22Rv1 (cell line): ENCODE measurements at regions not wholly inside any gene's neighbourhood (a gene's known extent, or its start where the extent isn't known, plus 50 kb on each side); places are given as distances from the start of the nearest gene placed in this dataset.

Source experiments
- H3K27ac ChIP-seq: fragments of 450-650 bp; 2 replicates; pipeline ENCODE4 v1.5.1; 2017
- ZFX ChIP-seq: fragments of 450-650 bp; IDR thresholded peaks from 2 replicates; pipeline ENCODE4 v1.6.1; 2017; ENCODE audit warnings: antibody characterized with exemption, borderline replicate concordance
- TF ChIP-seq, protein P1 (sequence below): fragments of 450-650 bp; IDR thresholded peaks from 2 replicates; pipeline ENCODE4 v1.5.1; 2017; ENCODE audit warnings: mild to moderate bottlenecking

DNA sequence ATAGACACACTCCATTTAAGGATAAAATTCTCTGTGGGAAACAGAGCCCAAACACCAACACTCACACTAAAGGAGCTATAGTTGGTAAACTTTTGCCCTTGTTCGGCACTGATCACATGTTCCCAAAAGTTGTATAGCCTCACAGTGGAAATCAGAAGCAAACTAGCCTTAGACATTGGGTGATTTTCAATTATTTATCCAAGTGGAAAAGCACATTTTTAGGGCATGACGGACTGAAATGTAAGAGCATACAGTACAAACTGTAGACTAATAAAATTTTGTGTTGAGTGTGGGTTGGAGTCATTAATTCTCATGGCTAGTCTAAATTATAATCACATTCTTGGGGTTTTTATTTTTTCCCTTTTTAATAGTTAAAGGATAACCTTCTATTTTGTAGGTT, 202.4 kb downstream of the MOXD1 start:
- H3K27ac ChIP-seq: no peak overlapping the region
- no peak for TF ChIP-seq ZFX
- TF ChIP-seq, protein P1, sequence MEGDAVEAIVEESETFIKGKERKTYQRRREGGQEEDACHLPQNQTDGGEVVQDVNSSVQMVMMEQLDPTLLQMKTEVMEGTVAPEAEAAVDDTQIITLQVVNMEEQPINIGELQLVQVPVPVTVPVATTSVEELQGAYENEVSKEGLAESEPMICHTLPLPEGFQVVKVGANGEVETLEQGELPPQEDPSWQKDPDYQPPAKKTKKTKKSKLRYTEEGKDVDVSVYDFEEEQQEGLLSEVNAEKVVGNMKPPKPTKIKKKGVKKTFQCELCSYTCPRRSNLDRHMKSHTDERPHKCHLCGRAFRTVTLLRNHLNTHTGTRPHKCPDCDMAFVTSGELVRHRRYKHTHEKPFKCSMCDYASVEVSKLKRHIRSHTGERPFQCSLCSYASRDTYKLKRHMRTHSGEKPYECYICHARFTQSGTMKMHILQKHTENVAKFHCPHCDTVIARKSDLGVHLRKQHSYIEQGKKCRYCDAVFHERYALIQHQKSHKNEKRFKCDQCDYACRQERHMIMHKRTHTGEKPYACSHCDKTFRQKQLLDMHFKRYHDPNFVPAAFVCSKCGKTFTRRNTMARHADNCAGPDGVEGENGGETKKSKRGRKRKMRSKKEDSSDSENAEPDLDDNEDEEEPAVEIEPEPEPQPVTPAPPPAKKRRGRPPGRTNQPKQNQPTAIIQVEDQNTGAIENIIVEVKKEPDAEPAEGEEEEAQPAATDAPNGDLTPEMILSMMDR: no peak

DNA sequence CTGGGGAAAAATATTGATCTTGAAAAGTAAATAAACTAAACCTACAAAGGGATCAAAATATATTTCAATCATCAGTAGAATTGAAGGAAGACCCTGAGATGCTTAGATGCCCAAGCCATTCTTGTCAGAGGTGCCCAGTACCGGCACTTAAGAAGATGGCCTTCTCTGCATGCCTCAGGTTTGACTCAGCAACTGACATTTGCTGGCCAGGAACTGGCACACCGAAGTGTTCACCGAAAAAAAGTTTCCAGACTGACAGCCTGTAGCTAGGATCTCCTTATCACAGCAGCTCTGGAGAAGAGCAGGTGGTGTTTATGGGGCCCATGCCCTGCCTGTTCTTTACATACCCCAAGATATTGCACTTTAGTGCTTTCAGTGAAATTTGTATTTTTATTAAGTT, 203.2 kb downstream of the MOXD1 start:
- no peak for TF ChIP-seq ZFX
- TF ChIP-seq, protein P1: no peak
- H3K27ac ChIP-seq: no peak overlapping the region

DNA sequence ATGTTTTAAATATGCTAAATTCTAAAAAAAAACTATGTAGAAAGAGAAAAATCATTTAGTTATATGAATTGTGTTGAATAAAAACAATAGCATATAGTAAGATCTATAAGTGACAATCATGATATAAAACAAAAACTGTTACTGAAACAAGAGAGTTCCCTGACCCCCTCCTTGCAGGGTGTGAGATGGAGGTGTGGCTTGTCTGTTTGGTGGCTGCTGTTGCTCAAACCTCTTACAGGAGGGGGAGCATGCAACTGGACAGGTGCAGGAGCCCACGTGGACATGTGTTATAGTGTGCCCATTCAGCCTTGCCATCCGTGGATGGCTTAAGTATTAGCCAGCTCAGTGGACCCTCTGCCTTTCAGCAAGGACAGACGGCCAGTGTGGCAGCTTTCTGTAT, 206.7 kb downstream of the MOXD1 start:
- H3K27ac ChIP-seq: no peak overlapping the region
- TF ChIP-seq, protein P1: no peak
- no peak for TF ChIP-seq ZFX

DNA sequence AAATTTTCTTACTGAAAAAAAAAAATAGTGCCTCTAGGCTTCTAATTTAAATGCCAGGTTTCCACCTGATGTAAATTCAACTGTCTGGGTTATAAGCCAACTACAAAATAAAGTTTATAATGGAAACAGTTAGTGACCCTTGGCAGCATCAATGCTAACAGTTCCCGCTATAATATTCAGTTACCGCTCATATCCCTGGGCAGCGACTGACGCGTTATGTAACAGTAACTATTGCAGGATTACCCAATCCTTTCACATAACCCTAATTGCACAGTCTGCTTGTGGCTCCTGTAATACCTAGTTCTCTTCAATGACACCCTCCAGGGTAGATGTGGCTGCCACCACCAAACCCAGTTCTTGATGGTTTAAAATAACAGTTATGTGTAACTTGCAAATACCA, 208.6 kb downstream of the MOXD1 start:
- TF ChIP-seq, protein P1: no peak
- TF ChIP-seq ZFX: no peak
- H3K27ac ChIP-seq: no peak overlapping the region

DNA sequence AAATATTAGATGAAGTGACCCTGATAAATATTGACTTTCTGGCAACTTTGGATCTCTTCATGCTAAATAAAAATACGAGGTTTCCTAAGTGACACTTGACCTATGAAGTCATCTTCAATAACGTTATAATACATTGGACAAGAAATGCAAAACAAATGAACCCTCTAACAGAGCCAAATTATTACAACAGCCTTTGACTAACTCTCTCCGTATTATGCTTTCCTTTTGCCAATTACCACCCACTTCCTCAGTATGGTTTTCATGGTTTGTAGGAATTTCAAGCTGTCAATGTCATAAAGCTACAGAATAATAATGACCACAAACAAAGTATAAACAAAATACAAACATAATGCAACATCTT, 210.5 kb downstream of the MOXD1 start:
- no peak for TF ChIP-seq ZFX
- TF ChIP-seq, protein P1: no peak
- no peak overlapping the region for H3K27ac ChIP-seq

DNA sequence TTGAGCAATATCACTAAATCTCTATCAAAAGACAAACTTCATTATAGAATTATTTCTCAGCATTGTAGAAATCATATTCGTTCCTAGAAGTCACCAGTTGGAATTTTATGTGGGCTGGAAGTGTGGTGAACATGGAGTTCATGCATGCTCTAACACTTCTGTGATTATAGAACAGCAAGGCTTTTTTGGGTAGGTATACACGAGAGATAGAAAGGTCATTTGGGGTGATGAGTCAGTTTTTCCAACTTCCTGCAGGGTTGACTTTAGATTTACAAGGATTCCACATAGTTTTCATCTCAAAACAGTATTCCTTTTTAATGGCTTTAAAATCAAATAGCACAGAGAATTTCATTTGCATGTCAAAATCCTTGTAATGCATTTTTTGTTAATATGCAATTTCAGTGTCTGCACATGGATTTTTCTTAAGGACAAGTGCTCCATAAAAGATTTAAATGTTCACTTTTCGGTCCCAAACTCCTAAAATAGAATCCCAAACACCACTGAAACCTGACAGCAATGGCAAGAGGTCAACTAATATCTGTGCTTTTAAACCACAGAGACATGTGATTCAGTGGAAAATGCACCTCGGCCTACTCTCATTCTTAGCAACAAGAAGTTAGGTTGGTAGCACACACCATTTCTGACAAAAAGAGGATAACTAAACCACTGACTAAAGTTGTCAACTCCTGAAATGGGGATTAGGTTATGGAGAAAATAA, 211.0 kb downstream of the MOXD1 start:
- H3K27ac ChIP-seq: no peak overlapping the region
- no peak for TF ChIP-seq ZFX
- TF ChIP-seq, protein P1: no peak

DNA sequence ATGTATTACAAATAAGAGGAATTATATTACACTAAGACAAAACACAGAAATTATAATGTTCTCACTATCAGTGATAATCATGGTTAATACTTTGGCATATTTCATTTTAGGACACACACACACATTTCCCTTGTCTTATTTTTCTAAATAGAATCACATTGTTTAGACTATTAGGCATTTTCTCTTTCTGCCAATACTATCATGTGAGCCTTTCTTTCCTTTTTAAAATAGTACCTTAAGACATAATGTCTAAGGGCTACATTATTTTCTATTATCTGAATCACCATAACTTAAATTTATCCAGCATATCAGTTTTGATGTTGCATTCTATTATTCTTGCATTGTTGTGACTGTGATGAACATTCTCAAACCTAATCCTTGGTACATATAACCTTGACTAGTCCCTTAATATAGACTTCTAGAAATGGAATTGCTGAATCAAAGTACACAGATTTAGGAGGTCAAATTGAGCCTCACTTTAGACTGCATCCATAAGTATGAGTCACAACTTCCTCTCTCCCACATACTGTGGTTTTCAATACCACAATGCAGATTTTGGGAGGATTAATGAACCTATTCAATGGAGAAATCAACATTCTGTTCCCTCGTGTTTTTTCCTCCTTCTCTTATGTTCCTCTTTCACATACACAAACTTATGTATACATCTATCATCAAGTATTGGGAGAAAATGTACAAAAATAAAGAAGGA, 212.6 kb downstream of the MOXD1 start:
- H3K27ac ChIP-seq: no peak overlapping the region
- TF ChIP-seq ZFX: no peak
- TF ChIP-seq, protein P1: no peak
